GM19328 (cell line): ENCODE measurements at regions not wholly inside any gene's neighbourhood (a gene's known extent, or its start where the extent isn't known, plus 50 kb on each side); places are given as distances from the start of the nearest gene placed in this dataset.

Source experiments
- ATAC-seq: cut with Tn5 transposase; IDR thresholded peaks from one replicate; pipeline ENCODE4 v1.9.1; 2021; ENCODE audit warnings: mild to moderate bottlenecking, moderate library complexity; ENCODE audit not compliant: unreplicated experiment

GRCh38 chr3:14307656-14308302 lies 94.6 kb upstream of the SLC6A6 start:
- ATAC-seq, result no peak

DNA sequence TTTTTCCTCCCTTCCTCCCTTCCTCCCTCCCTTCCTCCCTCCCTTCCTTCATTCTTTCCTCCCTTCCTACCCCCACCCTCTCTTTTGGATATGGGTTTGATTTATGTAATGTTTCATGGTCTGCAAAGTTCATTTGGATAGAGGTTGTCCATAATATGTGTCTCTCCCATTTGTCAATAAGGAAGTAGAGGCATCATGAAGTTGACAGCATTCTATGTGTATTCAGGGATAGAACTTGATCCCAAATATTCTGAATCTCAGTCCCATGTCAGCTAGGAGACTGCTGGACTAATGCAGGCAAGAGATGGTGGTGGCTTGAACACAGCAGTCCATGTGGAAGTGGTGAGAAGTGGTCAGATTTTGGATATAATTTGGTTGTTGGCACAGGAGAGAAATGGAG lies 90.7 kb upstream of the SLC6A6 start:
- ATAC-seq, result no peak

DNA sequence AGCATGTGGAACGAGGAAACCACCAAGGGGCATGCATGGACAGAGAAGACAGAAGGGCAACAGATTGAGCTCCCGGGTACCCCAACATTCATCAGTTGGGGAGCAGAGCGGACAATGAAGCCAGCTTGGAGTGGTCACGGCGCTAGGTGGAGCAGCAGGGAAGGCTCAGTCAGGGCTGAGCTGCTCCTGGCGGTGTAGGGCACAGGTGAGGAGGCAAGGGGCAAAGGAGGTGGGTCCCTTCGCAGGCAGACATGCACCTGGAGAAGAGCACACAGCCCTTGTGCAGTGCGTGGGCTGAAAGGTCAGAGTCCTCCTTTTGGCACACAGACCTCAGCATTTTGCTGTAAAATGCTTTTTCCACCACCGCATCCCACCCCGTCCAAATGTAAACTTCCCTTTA lies 90.0 kb upstream of the SLC6A6 start:
- no peak for ATAC-seq

DNA sequence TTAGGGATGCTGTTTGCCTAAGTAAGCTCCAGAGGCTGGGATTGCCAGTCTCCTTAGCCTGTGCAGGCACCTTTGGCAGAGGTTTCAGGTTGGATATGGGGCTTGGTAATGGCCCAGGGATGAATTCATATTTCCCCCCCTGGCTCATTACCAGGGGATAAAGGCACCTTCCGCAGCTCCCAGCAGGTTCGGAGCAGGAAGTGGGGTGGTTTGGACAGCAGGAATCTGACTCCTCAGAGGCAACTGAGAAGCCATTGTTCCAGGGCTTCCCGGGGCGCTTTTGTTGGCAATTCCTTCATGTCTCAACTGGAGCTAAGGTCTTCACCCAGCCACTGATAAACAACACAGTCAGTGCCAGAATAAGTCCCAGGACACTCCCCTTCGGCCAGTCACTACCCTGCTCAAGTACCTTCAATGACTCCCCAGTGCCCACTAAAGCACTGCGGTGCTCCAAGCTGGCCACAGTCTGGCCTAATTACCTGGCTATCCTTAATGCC lies 85.3 kb upstream of the SLC6A6 start:
- ATAC-seq, result no peak

DNA sequence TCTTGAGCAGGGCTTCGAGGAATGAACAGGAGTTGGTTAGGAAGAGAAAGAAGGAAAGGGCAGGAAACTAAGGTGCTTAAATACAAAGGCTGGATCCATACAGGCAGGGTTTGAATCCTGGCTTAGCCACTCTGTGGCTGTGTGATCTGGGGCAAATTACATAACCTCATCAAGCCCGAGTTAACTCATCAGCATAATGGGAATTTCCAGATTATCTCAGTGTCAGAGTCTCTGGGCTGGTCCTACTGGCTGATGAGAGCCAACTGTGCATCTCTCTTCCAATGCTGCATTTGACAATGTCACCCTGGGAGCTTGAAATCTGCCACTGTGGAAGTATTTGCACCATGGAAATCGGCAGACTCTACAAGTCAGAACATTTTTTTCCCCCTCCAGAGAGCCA lies 83.8 kb upstream of the SLC6A6 start:
- no peak for ATAC-seq

DNA sequence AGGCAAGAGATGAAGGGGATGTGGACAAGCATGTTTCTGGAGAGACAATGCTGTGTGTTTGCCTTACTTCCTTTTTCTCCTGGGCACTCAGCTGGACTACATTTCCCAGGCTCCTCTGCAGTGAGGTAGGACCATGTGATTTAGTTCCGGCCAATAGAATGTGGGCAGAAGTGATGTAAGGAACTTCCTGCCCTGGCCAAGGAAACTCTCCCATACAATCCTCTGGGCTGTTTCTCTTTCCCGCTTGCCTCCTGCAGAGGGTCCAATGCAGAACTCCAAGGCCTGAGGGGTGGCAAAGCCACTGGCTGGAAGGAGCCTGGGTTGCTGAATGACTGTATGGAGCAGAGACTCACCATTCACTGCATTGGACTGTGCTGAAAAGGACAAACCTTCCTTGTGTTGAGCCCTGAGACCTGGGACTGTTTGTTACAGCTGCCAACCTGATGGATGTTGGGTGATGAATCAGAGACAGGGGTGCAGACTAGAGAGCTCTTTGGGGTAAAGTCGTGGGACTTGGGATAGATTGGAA lies 82.7 kb upstream of the SLC6A6 start:
- ATAC-seq, result peak; percentile 94

GRCh38 chr3:14320219-14320618 lies 82.2 kb upstream of the SLC6A6 start:
- ATAC-seq, result no peak

DNA sequence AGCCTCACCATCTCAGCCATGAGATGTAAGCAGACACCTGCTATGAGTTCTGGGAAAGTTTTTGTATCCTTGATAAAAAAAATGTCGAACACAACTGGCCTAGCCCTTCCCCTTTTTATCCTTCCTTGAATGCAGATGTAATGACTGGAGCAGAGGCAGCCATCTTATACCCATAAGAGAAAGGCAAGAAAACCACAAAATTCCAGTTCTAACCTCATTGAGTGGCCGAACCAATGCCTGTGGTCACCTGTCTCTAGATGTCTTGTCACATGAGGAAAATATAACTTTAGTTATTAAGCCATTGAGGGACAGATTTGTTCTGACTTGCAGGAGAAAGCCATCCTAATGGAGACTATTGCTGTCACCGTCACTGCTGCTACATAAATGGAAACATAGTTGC lies 80.4 kb upstream of the SLC6A6 start:
- ATAC-seq, result no peak

GRCh38 chr3:14322667-14323295 lies 79.6 kb upstream of the SLC6A6 start:
- ATAC-seq, result no peak

- ATAC-seq, result no peak
Measured at GRCh38 chr3:14323401-14324223, 78.8 kb upstream of the SLC6A6 start.

- no peak for ATAC-seq
Measured at GRCh38 chr3:14324224-14324944, 78.0 kb upstream of the SLC6A6 start.

GRCh38 chr3:14328422-14328821 lies 74.0 kb upstream of the SLC6A6 start:
- no peak for ATAC-seq

DNA sequence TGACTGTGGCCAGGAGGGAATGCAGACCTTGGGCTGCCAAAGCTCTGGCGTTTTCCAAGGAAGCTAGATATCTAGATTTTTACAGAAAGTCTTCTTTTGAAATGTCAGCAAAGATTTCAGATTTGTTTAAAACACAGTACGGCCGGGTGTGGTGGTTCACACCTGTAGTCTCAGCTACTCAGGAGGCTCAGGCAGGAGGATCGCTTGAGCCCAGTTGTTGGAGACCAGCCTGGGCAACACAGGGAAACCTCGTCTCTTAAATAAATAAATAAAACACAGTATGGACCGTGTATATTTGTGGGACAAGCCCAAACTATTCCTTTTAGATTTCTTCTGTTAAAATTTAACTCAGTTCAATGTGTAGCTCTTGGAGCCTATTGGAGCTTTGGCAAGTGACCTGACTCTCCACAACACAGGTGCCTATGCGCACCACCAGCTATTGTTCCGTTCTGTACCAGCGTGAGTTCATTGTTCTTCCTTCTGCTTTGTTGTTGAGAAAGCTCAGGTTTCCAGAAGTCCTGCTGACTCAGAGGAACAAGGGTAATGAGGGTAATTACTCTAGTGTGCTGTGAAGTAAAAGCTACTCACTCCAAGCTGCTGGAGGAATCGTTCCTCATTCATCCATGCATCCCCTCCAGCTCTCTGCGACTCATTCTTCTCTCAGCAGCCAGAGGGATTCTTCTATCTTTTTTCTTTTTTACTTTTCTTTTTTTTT lies 73.1 kb upstream of the SLC6A6 start:
- no peak for ATAC-seq

- ATAC-seq, result no peak
Measured at GRCh38 chr3:14329842-14330241, 72.6 kb upstream of the SLC6A6 start.

DNA sequence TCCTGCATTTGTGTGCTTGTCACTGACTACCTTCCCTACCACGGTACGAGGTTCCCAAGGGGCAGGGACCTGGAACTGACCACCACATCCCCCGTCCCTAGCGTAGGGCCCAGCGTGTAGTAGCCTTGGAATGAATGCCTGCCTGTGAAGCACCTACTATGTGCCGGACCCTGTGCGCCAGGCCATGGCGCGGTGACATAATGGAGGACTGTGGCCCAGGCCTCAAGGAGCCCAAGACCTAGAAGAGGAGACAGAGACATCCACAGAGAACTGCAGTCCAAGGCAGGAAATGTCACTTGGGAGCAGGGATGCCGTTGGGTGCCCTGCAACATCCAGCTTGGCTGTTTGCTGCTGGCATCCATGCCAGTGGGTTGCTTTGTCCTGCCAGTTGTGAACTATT lies 71.9 kb upstream of the SLC6A6 start:
- no peak for ATAC-seq

DNA sequence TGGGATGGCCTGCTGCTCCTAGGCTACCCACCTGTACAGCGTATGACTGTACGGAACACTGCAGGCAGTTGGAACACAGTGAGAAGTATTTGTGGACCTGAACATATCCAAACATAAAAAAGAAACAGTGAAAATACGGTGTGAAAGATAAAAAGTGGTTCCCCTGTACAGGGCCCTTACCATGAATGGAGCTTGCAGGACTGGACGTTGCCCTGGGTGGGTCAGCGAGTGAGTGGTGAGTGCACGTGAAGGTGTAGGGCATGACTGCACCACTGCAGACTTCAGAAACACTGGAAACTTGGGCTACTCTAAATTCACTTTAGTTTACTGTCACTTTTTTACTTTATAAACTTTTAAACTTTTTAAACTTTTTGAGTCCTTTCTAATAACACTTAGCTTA lies 71.2 kb upstream of the SLC6A6 start:
- no peak for ATAC-seq

- no peak for ATAC-seq
Measured at GRCh38 chr3:14332392-14332791, 70.0 kb upstream of the SLC6A6 start.

GRCh38 chr3:14333215-14333614 lies 69.2 kb upstream of the SLC6A6 start:
- ATAC-seq, result no peak

DNA sequence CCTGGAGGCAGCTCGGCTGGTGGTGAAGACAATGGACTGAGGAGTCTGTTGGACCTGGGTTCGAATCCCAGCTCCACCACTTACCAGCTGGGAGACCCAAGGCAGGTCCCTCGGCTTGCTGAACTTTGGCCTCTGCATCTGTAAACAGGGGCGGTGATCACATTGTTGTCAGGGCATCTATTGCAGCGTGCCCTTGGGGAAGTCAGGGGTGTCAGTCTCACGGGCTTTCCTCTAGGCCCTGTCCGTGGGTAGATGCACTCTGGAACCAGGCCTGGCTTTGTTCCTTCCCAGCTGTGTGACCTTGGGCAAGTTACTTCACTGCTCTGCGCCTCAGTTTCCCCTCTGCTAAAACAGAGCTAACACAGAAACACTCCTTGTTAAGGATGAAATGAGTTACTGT lies 68.8 kb upstream of the SLC6A6 start:
- no peak for ATAC-seq

DNA sequence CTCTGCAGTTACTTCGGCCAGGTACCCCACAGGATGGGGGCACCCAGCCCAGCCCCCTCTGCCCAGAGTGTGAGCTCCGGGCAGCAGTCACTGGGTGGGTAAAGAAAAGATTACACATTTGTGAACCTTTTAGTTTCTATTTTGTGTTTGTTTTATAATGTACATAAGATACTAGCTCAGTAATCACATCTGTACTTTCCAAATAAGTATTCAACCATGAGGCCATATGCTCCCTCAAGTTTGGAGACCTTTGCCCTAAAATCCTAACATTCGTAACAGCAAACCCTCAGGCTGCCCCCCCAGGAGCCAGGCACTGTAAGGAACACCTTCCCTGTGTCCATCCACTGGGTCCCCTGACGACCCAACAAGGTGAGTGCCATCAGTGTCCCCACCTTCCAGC lies 68.3 kb upstream of the SLC6A6 start:
- ATAC-seq, result no peak
